Panc1 (cell line): ENCODE measurements at regions not wholly inside any gene's neighbourhood (a gene's known extent, or its start where the extent isn't known, plus 50 kb on each side); places are given as distances from the start of the nearest gene placed in this dataset.
"Not testable (repeated sequence)": the region's sequence is repeated elsewhere in the genome, so short reads cannot be mapped to it uniquely, and the experiment has no call there.

Source experiments
- ATAC-seq: fragments of 200-7000 bp; cut with Tn5 transposase; 2 replicates; pipeline ENCODE4 v1.9.1; 2020; ENCODE audit warnings: mild to moderate bottlenecking, moderate library complexity
- BruUV-seq: library from RNA; stranded (reverse); fragments of 400-500 nt; replicated peaks from 2 replicates; lab custom pipeline; 2021; lab: Mats Ljungman, UMichigan
- CTCF ChIA-PET: fragments of 300-600 bp; sonication (Branson Sonifier 250); formaldehyde crosslinking; loops from one replicate; lab custom pipeline; 2022; ENCODE audit warnings: antibody characterized with exemption; lab: Charles Lee
- POLR2A ChIA-PET: fragments of 300-600 bp; sonication (Branson Sonifier 250); formaldehyde crosslinking; loops from one replicate; lab custom pipeline; 2022; ENCODE audit warnings: antibody characterized with exemption; lab: Charles Lee
- DNase-seq: peaks from one replicate; pipeline ENCODE4 v3.0.0-alpha.2; 2010; ENCODE audit warnings: low read depth, low spot score
- H3K27ac ChIP-seq: 2 replicates; pipeline ENCODE4 v1.5.1; 2011; ENCODE audit warnings: mild to moderate bottlenecking, low read length, inconsistent platforms
- H3K27me3 ChIP-seq: fragments of 200-500 bp; sonication (Bioruptor generic); 2 replicates; pipeline ENCODE4 v1.6.0; 2014; ENCODE audit warnings: low read length, inconsistent platforms; ENCODE audit not compliant: control insufficient read depth, insufficient read depth
- H3K36me3 ChIP-seq: fragments of 200-500 bp; sonication (Bioruptor generic); 2 replicates; pipeline ENCODE4 v1.5.1; 2014; ENCODE audit warnings: inconsistent platforms, mild to moderate bottlenecking, low read length, moderate library complexity; ENCODE audit not compliant: control insufficient read depth, insufficient read depth
- H3K4me1 ChIP-seq: 2 replicates; pipeline ENCODE4 v1.5.1; 2011; ENCODE audit warnings: inconsistent platforms, mild to moderate bottlenecking, low read length, moderate library complexity; ENCODE audit not compliant: control insufficient read depth, insufficient read depth
- H3K4me3 ChIP-seq, 2 experiments: 2 replicates each; pipeline ENCODE4 v1.5.1; 2011 to 2012; ENCODE audit warnings: low read depth in 2 of 2, low read length in 2 of 2, mild to moderate bottlenecking in 2 of 2, inconsistent platforms in 1 of 2, moderate library complexity in 1 of 2
- H3K9me3 ChIP-seq: fragments of 200-500 bp; sonication (Bioruptor generic); 2 replicates; pipeline ENCODE4 v1.5.1; 2014; ENCODE audit warnings: low read depth, mild to moderate bottlenecking, inconsistent platforms, low read length, moderate library complexity; ENCODE audit not compliant: control insufficient read depth, insufficient read depth
- POLR2AphosphoS5 ChIP-seq: IDR thresholded peaks from 2 replicates; pipeline ENCODE4 v1.6.1; 2012; ENCODE audit warnings: mild to moderate bottlenecking, low read depth, low read length, moderate library complexity
- SIN3A ChIP-seq: IDR thresholded peaks from 2 replicates; pipeline ENCODE4 v1.6.1; 2012; ENCODE audit warnings: low read depth, mild to moderate bottlenecking, low read length, moderate library complexity, borderline replicate concordance; ENCODE audit not compliant: insufficient read depth
- TCF7L2 ChIP-seq: IDR thresholded peaks from 2 replicates; pipeline ENCODE4 v1.6.1; 2011; ENCODE audit warnings: mild to moderate bottlenecking, low read depth, low read length, inconsistent platforms
- in situ Hi-C: cut with HindIII; loops from 2 replicates; pipeline ENCODE4 v1.10.0; 2016; ENCODE audit warnings: low sequenced_read_pairs, low pct_unique_long_range_greater_than_20kb
- intact Hi-C: fragments of 100-400 bp; cut with micrococcal nuclease; formaldehyde crosslinking; loops from one replicate; pipeline ENCODE4 v1.10.0; 2022; ENCODE audit not compliant: unreplicated experiment
- TF ChIP-seq, protein P1 (sequence below): fragments of 450-650 bp; IDR thresholded peaks from 2 replicates; pipeline ENCODE4 v1.5.1; 2017; ENCODE audit warnings: mild to moderate bottlenecking
- TF ChIP-seq, protein P2 (sequence below), 2 experiments: IDR thresholded peaks; 2 replicates each; pipeline ENCODE4 v1.6.1; 2011 to 2012; ENCODE audit warnings: low read depth in 2 of 2, control low read depth in 1 of 2, low read length in 1 of 2, mild to moderate bottlenecking in 1 of 2, moderate library complexity in 1 of 2; ENCODE audit not compliant: insufficient read depth in 1 of 2

DNA sequence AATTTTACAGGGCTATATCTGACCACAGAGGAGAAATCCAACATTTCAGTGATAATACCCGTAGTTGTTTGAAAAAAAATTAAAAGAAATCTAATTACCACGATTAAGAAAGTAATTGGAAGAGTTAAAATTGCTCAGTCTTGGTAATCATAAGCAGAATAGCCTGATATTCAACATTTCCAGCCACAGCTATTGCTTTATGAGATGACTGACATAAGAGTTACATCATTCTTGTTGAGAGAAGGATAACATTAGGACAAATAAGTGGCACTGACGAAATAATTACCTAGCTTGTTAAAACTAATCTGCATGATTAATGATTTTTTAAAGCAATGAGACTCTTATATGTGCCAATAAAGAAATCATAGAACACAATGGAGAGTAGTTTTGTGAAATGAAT is 825.0 kb upstream of the GBE1 start:
- H3K9me3 ChIP-seq, result no peaks in the 10 kb centered on the region
- no peaks in the 10 kb centered on the region for H3K4me1 ChIP-seq
- TF ChIP-seq TCF7L2, result no peak
- no peak for TF ChIP-seq SIN3A
- TF ChIP-seq, protein P1, sequence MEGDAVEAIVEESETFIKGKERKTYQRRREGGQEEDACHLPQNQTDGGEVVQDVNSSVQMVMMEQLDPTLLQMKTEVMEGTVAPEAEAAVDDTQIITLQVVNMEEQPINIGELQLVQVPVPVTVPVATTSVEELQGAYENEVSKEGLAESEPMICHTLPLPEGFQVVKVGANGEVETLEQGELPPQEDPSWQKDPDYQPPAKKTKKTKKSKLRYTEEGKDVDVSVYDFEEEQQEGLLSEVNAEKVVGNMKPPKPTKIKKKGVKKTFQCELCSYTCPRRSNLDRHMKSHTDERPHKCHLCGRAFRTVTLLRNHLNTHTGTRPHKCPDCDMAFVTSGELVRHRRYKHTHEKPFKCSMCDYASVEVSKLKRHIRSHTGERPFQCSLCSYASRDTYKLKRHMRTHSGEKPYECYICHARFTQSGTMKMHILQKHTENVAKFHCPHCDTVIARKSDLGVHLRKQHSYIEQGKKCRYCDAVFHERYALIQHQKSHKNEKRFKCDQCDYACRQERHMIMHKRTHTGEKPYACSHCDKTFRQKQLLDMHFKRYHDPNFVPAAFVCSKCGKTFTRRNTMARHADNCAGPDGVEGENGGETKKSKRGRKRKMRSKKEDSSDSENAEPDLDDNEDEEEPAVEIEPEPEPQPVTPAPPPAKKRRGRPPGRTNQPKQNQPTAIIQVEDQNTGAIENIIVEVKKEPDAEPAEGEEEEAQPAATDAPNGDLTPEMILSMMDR, result no peak
- TF ChIP-seq POLR2AphosphoS5, result no peak
- TF ChIP-seq, protein P2, sequence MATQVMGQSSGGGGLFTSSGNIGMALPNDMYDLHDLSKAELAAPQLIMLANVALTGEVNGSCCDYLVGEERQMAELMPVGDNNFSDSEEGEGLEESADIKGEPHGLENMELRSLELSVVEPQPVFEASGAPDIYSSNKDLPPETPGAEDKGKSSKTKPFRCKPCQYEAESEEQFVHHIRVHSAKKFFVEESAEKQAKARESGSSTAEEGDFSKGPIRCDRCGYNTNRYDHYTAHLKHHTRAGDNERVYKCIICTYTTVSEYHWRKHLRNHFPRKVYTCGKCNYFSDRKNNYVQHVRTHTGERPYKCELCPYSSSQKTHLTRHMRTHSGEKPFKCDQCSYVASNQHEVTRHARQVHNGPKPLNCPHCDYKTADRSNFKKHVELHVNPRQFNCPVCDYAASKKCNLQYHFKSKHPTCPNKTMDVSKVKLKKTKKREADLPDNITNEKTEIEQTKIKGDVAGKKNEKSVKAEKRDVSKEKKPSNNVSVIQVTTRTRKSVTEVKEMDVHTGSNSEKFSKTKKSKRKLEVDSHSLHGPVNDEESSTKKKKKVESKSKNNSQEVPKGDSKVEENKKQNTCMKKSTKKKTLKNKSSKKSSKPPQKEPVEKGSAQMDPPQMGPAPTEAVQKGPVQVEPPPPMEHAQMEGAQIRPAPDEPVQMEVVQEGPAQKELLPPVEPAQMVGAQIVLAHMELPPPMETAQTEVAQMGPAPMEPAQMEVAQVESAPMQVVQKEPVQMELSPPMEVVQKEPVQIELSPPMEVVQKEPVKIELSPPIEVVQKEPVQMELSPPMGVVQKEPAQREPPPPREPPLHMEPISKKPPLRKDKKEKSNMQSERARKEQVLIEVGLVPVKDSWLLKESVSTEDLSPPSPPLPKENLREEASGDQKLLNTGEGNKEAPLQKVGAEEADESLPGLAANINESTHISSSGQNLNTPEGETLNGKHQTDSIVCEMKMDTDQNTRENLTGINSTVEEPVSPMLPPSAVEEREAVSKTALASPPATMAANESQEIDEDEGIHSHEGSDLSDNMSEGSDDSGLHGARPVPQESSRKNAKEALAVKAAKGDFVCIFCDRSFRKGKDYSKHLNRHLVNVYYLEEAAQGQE (IDR thresholded peaks at IDR 0.05; ENCODE audit: insufficient read depth in 1 of 2, low read depth in 2 of 2, low read length in 1 of 2), result no peak
- no peak overlapping the region for H3K27ac ChIP-seq
- in situ Hi-C loops (no loop called here), intact Hi-C loops (no loop called here)
- H3K27me3 ChIP-seq, result no peaks in the 10 kb centered on the region
- no peak overlapping the region for H3K4me3 ChIP-seq
- POLR2A ChIA-PET, result no interaction called here
- CTCF ChIA-PET, result no interaction called here
- H3K36me3 ChIP-seq, result no peaks in the 10 kb centered on the region
- ATAC-seq (no peak), DNase-seq (no peak)
- no TSS peak for BruUV-seq

DNA sequence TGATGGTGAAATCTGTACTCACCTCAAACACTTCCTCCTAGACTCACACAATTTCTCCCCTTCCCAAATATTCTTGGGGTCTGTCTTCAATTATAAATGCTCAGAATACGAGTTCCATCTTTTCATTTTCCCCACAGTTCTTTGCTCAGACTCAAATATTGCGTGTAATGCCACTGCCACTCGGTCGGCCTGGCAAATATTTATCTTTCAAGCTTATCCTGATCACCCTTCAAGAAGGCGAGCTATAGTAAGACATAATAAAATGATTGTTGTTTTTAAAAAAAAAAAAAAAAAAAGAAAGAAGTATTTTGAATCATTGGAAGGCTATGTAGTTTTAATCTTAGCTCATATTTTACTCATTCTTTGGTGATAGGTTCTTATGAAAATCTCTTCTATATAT is 824.6 kb upstream of the GBE1 start:
- H3K27ac ChIP-seq, H3K36me3 ChIP-seq, BruUV-seq, DNase-seq, H3K4me3 ChIP-seq, H3K9me3 ChIP-seq, CTCF ChIA-PET, in situ Hi-C loops, H3K4me1 ChIP-seq, intact Hi-C loops, POLR2A ChIA-PET, H3K27me3 ChIP-seq, ATAC-seq: not testable (repeated sequence)

DNA sequence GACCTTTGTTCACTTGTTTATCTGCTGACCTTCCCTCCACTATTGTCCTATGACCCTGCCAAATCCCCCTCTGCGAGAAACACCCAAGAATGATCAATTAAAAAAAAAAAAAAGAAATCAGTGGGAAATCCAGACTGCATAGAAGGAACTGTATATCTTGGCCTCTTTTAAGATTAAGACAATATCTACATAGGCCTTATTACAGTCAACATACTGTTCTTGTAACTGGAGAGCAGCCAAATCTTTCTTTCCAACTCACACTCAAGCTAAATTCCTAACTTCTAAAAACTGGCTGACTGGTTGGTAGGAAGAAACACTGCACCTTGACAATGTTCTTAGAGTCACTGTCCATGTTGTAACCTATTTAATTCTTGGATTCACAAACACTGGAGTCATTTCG is 824.1 kb upstream of the GBE1 start:
- CTCF ChIA-PET, H3K9me3 ChIP-seq, H3K27ac ChIP-seq, H3K36me3 ChIP-seq, POLR2A ChIA-PET, H3K27me3 ChIP-seq, intact Hi-C loops, in situ Hi-C loops, ATAC-seq, DNase-seq, H3K4me1 ChIP-seq, H3K4me3 ChIP-seq, BruUV-seq: not testable (repeated sequence)

DNA sequence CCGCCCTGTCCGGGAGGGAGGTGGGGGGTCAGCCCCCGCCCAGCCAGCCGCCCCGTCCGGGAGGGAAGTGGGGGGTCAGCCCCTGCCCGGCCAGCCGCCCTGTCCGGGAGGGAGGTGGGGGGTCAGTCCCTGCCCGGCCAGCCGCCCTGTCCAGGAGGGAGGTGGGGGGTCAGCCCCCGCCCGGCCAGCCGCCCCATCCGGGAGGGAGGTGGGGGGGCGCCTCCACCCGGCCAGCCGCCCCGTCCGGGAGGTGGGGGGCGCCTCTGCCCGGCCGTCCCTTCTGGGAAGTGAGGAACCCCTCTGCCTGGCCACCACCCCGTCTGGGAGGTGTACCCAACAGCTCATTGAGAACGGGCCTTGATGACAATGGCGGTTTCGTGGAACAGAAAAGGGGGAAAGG is 823.4 kb upstream of the GBE1 start:
- in situ Hi-C loops, POLR2A ChIA-PET, CTCF ChIA-PET, H3K9me3 ChIP-seq, H3K27me3 ChIP-seq, BruUV-seq, intact Hi-C loops, H3K36me3 ChIP-seq, H3K4me1 ChIP-seq, DNase-seq, ATAC-seq, H3K4me3 ChIP-seq, H3K27ac ChIP-seq: not testable (repeated sequence)

DNA sequence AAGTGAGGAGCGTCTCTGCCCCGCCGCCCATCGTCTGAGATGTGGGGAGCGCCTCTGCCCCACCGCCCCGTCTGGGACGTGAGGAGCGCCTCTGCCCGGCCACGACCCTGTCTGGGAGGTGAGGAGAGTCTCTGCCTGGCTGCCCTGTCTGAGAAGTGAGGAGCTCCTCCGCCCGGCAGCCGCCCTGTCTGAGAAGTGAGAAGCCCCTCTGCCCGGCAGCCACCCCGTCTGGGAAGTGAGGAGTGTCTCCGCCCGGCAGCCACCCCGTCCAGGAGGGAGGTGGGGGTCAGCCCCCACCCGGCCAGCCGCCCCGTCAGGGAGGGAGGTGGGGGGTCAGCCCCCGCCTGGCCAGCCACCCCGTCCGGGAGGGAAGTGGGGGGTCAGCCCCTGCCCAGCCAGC is 823.0 kb upstream of the GBE1 start:
- BruUV-seq, POLR2A ChIA-PET, H3K27me3 ChIP-seq, intact Hi-C loops, H3K4me3 ChIP-seq, H3K9me3 ChIP-seq, ATAC-seq, H3K36me3 ChIP-seq, CTCF ChIA-PET, H3K27ac ChIP-seq, H3K4me1 ChIP-seq, DNase-seq, in situ Hi-C loops: not testable (repeated sequence)
